Right lobe of liver (tissue), 4 donors: ENCODE measurements at regions not wholly inside any gene's neighbourhood (a gene's known extent, or its start where the extent isn't known, plus 50 kb on each side); places are given as distances from the start of the nearest gene placed in this dataset.

Experiments
- CTCF ChIP-seq, 4 donors: fragments of 200-600 bp in 3 of 4; fragments of 450-650 bp in 1 of 4; IDR thresholded peaks; one replicate each; pipeline versions ENCODE4 v1.5.1 to v1.8.0; 2016 to 2022; ENCODE audit warnings: antibody characterized with exemption in 4 of 4, mild to moderate bottlenecking in 2 of 4
- POLR2A ChIP-seq: fragments of 450-650 bp; IDR thresholded peaks from one replicate; pipeline ENCODE4 v1.6.1; 2017; ENCODE audit warnings: antibody characterized with exemption, mild to moderate bottlenecking
- donor health status: DM: no; HTN: no; CAD: no.
- donor health status: DM: no; HTN: no; CAD: no.
- donor health status: DM: no; HTN: yes; CAD: no.

GRCh38 chr20:41690702-41691101 is 72.5 kb upstream of the CHD6 start:
- TF ChIP-seq CTCF (IDR thresholded peaks at IDR 0.05) (no peak), POLR2A (no peak)
